Sigmoid colon (tissue), 4 donors: ENCODE measurements at regions not wholly inside any gene's neighbourhood (a gene's known extent, or its start where the extent isn't known, plus 50 kb on each side); places are given as distances from the start of the nearest gene placed in this dataset.

ENCODE experiments used
- CTCF ChIP-seq, 4 experiments: fragments of 450-650 bp in 3 of 4; fragments of 200-600 bp in 1 of 4; IDR thresholded peaks; one replicate each; pipeline ENCODE4 v1.5.1; 2016 to 2019; ENCODE audit warnings: antibody characterized with exemption in 4 of 4, mild to moderate bottlenecking in 3 of 4, moderate library complexity in 2 of 4
- POLR2A ChIP-seq, 2 donors: fragments of 450-650 bp; IDR thresholded peaks; one replicate each; pipeline ENCODE4 v1.6.1; 2016; ENCODE audit warnings: antibody characterized with exemption in 2 of 2, mild to moderate bottlenecking in 2 of 2, moderate library complexity in 2 of 2
- POLR2AphosphoS5 ChIP-seq, 4 donors: sonication (generic); formaldehyde crosslinking; IDR thresholded peaks; one replicate each; pipeline ENCODE4 v1.6.1; 2017; ENCODE audit warnings: antibody characterized with exemption in 4 of 4

GRCh38 chr1:29597861-29598260 is 361.5 kb downstream of the PTPRU start:
- no peak for TF ChIP-seq POLR2A (IDR thresholded peaks at IDR 0.05)
- no peak for TF ChIP-seq CTCF (IDR thresholded peaks at IDR 0.05)
- TF ChIP-seq POLR2AphosphoS5 (IDR thresholded peaks at IDR 0.05), result no peak
